IMR-90 (cell line): ENCODE measurements at regions not wholly inside any gene's neighbourhood (a gene's known extent, or its start where the extent isn't known, plus 50 kb on each side); places are given as distances from the start of the nearest gene placed in this dataset.

ENCODE experiments used
- ATAC-seq: fragments of 200-7000 bp; cut with Tn5 transposase; 2 replicates; pipeline ENCODE4 v1.9.1; 2020; ENCODE audit warnings: low read depth, mild to moderate bottlenecking, moderate library complexity
- BruUV-seq: library from RNA; stranded (reverse); fragments of 400-500 nt; replicated peaks from 2 replicates; lab custom pipeline; 2021; lab: Mats Ljungman, UMichigan
- CTCF ChIA-PET: fragments of 300-600 bp; formaldehyde crosslinking; extraction: SDS; loops from one replicate; lab custom pipeline; 2021; ENCODE audit warnings: antibody characterized with exemption; lab: Yijun Ruan, JAX
- POLR2A ChIA-PET: fragments of 300-600 bp; sonication (Branson Sonifier 250); formaldehyde crosslinking; loops from one replicate; lab custom pipeline; 2022; ENCODE audit warnings: antibody characterized with exemption; ENCODE audit not compliant: unreplicated experiment; lab: Charles Lee
- DNase-seq: peaks from one replicate; pipeline ENCODE4 v3.0.0; 2013
- H2AFZ ChIP-seq: replicated peaks from 2 replicates; pipeline ENCODE3; 2013; ENCODE audit warnings: low read length, mild to moderate bottlenecking; ENCODE audit not compliant: poor library complexity
- H2AK5ac ChIP-seq: 2 replicates; pipeline ENCODE4 v1.6.1; 2013; ENCODE audit warnings: low read depth, low read length, inconsistent platforms
- H2AK9ac ChIP-seq: replicated peaks from 2 replicates; pipeline ENCODE3; 2013; ENCODE audit warnings: mild to moderate bottlenecking, low read depth, low read length, moderate library complexity; ENCODE audit not compliant: poor library complexity
- H2BK120ac ChIP-seq: 2 replicates; pipeline ENCODE4 v1.6.1; 2013; ENCODE audit warnings: low read depth, low read length, inconsistent platforms
- H2BK15ac ChIP-seq: 3 replicates; pipeline ENCODE4 v1.6.1; 2013; ENCODE audit warnings: low read depth, low read length, inconsistent platforms
- H2BK20ac ChIP-seq: 2 replicates; pipeline ENCODE4 v1.6.1; 2013; ENCODE audit warnings: low read depth, mild to moderate bottlenecking, inconsistent platforms, low read length, moderate library complexity
- H2BK5ac ChIP-seq: 2 replicates; pipeline ENCODE4 v1.6.1; 2013; ENCODE audit warnings: mild to moderate bottlenecking, low read depth, low read length, inconsistent platforms; ENCODE audit not compliant: poor library complexity, severe bottlenecking
- H3K14ac ChIP-seq: replicated peaks from 2 replicates; pipeline ENCODE4 v1.6.1; 2013; ENCODE audit warnings: low read depth, low read length, inconsistent platforms
- H3K18ac ChIP-seq: 2 replicates; pipeline ENCODE4 v1.6.1; 2013; ENCODE audit warnings: low read depth, low read length, control low read depth
- H3K23ac ChIP-seq: 2 replicates; pipeline ENCODE4 v1.6.1; 2013; ENCODE audit warnings: low read depth, low read length, inconsistent platforms
- H3K27ac ChIP-seq: 2 replicates; pipeline ENCODE4 v1.5.1; 2013; ENCODE audit warnings: mild to moderate bottlenecking, control low read depth, low read length; ENCODE audit not compliant: insufficient read depth
- H3K27me3 ChIP-seq: 2 replicates; pipeline ENCODE4 v1.6.1; 2013; ENCODE audit warnings: low read length; ENCODE audit not compliant: control insufficient read depth, insufficient read depth
- H3K36me3 ChIP-seq: 2 replicates; pipeline ENCODE4 v1.6.1; 2013; ENCODE audit warnings: low read length, mixed read lengths; ENCODE audit not compliant: control insufficient read depth, insufficient read depth
- H3K4ac ChIP-seq: 2 replicates; pipeline ENCODE4 v1.6.1; 2013; ENCODE audit warnings: low read depth, low read length, inconsistent platforms
- H3K4me1 ChIP-seq: 2 replicates; pipeline ENCODE4 v1.6.1; 2013; ENCODE audit warnings: low read length, mixed read lengths; ENCODE audit not compliant: control insufficient read depth, insufficient read depth
- H3K4me2 ChIP-seq: 2 replicates; pipeline ENCODE4 v1.6.1; 2013; ENCODE audit warnings: low read depth, mild to moderate bottlenecking, control low read depth, low read length, moderate library complexity
- H3K4me3 ChIP-seq: 2 replicates; pipeline ENCODE4 v1.5.1; 2013; ENCODE audit warnings: low read depth, mild to moderate bottlenecking, control low read depth, low read length, moderate library complexity; ENCODE audit not compliant: insufficient read depth
- H3K56ac ChIP-seq: 2 replicates; pipeline ENCODE4 v1.6.1; 2013; ENCODE audit warnings: low read length, inconsistent platforms; ENCODE audit not compliant: insufficient read depth; ENCODE audit errors: extremely low read depth
- H3K79me1 ChIP-seq, 2 experiments: 2 replicates each; pipeline ENCODE4 v1.6.1; 2013; ENCODE audit warnings: low read length in 2 of 2, inconsistent platforms in 1 of 2, low read depth in 1 of 2
- H3K9ac ChIP-seq: 2 replicates; pipeline ENCODE4 v1.6.1; 2013; ENCODE audit warnings: low read depth, low read length, control low read depth
- H3K9me1 ChIP-seq: 2 replicates; pipeline ENCODE4 v1.6.1; 2013; ENCODE audit warnings: low read length, inconsistent platforms; ENCODE audit not compliant: insufficient read depth
- H3K9me3 ChIP-seq: 2 replicates; pipeline ENCODE4 v1.6.1; 2013; ENCODE audit warnings: low read length; ENCODE audit not compliant: control insufficient read depth, insufficient read depth
- H4K20me1 ChIP-seq: 2 replicates; pipeline ENCODE4 v1.6.1; 2013; ENCODE audit warnings: low read length, inconsistent platforms; ENCODE audit not compliant: insufficient read depth
- H4K5ac ChIP-seq: 2 replicates; pipeline ENCODE4 v1.6.1; 2013; ENCODE audit warnings: mild to moderate bottlenecking, low read depth, low read length, control low read depth
- H4K8ac ChIP-seq, 2 experiments: 2 replicates each; pipeline ENCODE4 v1.6.1; 2013; ENCODE audit warnings: low read depth in 2 of 2, low read length in 2 of 2, control low read depth in 1 of 2, inconsistent platforms in 1 of 2
- H4K91ac ChIP-seq: 2 replicates; pipeline ENCODE4 v1.6.1; 2013; ENCODE audit warnings: low read depth, low read length, inconsistent platforms; ENCODE audit not compliant: insufficient read depth
- BHLHE40 ChIP-seq: fragments of 150-350 bp; IDR thresholded peaks from 2 replicates; pipeline ENCODE4 v1.6.1; 2016; ENCODE audit warnings: mild to moderate bottlenecking, low read depth, low read length
- CEBPB ChIP-seq: IDR thresholded peaks from 2 replicates; pipeline ENCODE4 v1.6.1; 2012; ENCODE audit warnings: low read depth, low read length, improper control_type of control experiment
- CHD1 ChIP-seq: IDR thresholded peaks from 2 replicates; pipeline ENCODE4 v1.6.1; 2012; ENCODE audit warnings: low read depth, low read length, improper control_type of control experiment
- FOS ChIP-seq: fragments of 150-350 bp; IDR thresholded peaks from 2 replicates; pipeline ENCODE4 v1.6.1; 2016; ENCODE audit warnings: low read depth, low read length
- MAFK ChIP-seq: IDR thresholded peaks from 2 replicates; pipeline ENCODE4 v1.6.1; 2012; ENCODE audit warnings: low read depth, low read length, improper control_type of control experiment
- MAZ ChIP-seq: IDR thresholded peaks from 2 replicates; pipeline ENCODE4 v1.6.1; 2012; ENCODE audit warnings: low read depth, mild to moderate bottlenecking, low read length, improper control_type of control experiment, moderate library complexity, borderline replicate concordance
- MXI1 ChIP-seq: IDR thresholded peaks from 2 replicates; pipeline ENCODE4 v1.6.1; 2012; ENCODE audit warnings: low read depth, mild to moderate bottlenecking, low read length, moderate library complexity, borderline replicate concordance
- NFE2L2 ChIP-seq: fragments of 150-350 bp; IDR thresholded peaks from 2 replicates; pipeline ENCODE4 v1.6.1; 2016; ENCODE audit warnings: low read depth, mild to moderate bottlenecking, low read length
- POLR2A ChIP-seq: IDR thresholded peaks from 2 replicates; pipeline ENCODE4 v1.6.1; 2012; ENCODE audit warnings: mild to moderate bottlenecking, low read depth, low read length
- RAD21 ChIP-seq: IDR thresholded peaks from 2 replicates; pipeline ENCODE4 v1.6.1; 2012; ENCODE audit warnings: low read length, improper control_type of control experiment
- RCOR1 ChIP-seq: IDR thresholded peaks from 2 replicates; pipeline ENCODE4 v1.6.1; 2012; ENCODE audit warnings: mild to moderate bottlenecking, low read length, improper control_type of control experiment; ENCODE audit not compliant: insufficient replicate concordance
- RFX5 ChIP-seq: IDR thresholded peaks from 2 replicates; pipeline ENCODE4 v1.8.0; 2012; ENCODE audit warnings: low read depth, mild to moderate bottlenecking, low read length, moderate library complexity
- SMC3 ChIP-seq: fragments of 150-350 bp; IDR thresholded peaks from 2 replicates; pipeline ENCODE4 v1.6.1; 2016; ENCODE audit warnings: low read depth, mild to moderate bottlenecking, antibody characterized with exemption, low read length, moderate library complexity
- WGBS, 2 experiments: methylation state at CpG; one replicate each; pipeline versions ENCODE4 v1.1.5 to v1.1.7; 2013; ENCODE audit warnings: missing lambda C conversion rate in 2 of 2; ENCODE audit not compliant: insufficient read length in 1 of 2; ENCODE audit errors: extremely low coverage in 2 of 2; 5-methylcytosine and 5-hydroxymethylcytosine counted together
- dilution Hi-C: fragments of 300-500 bp; cut with HindIII; formaldehyde crosslinking; loops from one replicate; pipeline ENCODE4 v1.14.3; 2018; ENCODE audit warnings: low sequenced_read_pairs; ENCODE audit not compliant: unreplicated experiment
- in situ Hi-C: fragments of 300-500 bp; cut with MboI; formaldehyde crosslinking; loops from 3 replicates; pipeline ENCODE4 v1.14.3; 2019; ENCODE audit warnings: low sequenced_read_pairs, inconsistent platforms, mixed read lengths
- intact Hi-C: fragments of 100-400 bp; cut with micrococcal nuclease; formaldehyde crosslinking; loops from 2 replicates; pipeline ENCODE4 v1.10.0; 2022
- TF ChIP-seq, protein P1 (sequence below): fragments of 150-350 bp; IDR thresholded peaks from 2 replicates; pipeline ENCODE4 v1.6.1; 2017; ENCODE audit warnings: mild to moderate bottlenecking, antibody characterized with exemption, low read length, low read depth
- TF ChIP-seq, protein P2 (sequence below): conservative IDR thresholded peaks from 2 replicates; pipeline ENCODE4 v1.5.1; 2012; ENCODE audit warnings: mild to moderate bottlenecking, low read depth, low read length, improper control_type of control experiment
- TF ChIP-seq, protein P3 (sequence below): fragments of 150-350 bp; IDR thresholded peaks from 2 replicates; pipeline ENCODE4 v1.6.1; 2016; ENCODE audit warnings: low read depth, mild to moderate bottlenecking, low read length, moderate library complexity, borderline replicate concordance

DNA sequence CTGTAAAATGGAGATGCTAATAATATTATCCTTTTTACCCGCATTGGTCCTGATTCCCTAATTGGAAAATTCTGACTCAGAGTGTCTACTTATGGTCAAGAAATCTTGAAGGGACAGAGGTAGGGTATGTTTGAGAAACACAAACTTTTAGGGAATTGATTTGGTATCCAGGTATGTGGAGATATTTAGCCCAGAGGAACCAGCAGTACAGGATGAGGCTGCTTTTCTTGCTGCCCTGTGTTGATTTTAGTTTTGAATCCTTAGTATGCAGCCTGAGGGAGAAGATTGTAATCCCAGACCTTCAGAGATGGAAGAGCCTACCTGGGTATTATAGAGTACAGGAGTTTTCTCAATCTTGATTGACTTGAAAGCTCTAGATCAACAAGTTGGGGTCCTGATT is 569.1 kb downstream of the PDCD6IP start:
- H3K9me1 ChIP-seq: no peaks in the 10 kb centered on the region
- H2AK9ac ChIP-seq: no peak overlapping the region
- no peaks in the 10 kb centered on the region for H4K20me1 ChIP-seq
- no peak overlapping the region for H3K4me2 ChIP-seq
- no peaks in the 10 kb centered on the region for H3K4me1 ChIP-seq
- POLR2A ChIA-PET: no interaction called here
- WGBS, 2 experiments: no CpG with 5 or more reads among the region's 1 CpG
- H3K9me3 ChIP-seq: peaks cover 8% of the 10 kb centered on the region
- dilution Hi-C loops (no loop called here), intact Hi-C loops (no loop called here), in situ Hi-C loops (no loop called here)
- H3K23ac ChIP-seq: no peak overlapping the region
- CTCF ChIA-PET: no interaction called here
- H3K79me1 ChIP-seq: no peaks in the 10 kb centered on the region
- no peak overlapping the region for H2BK20ac ChIP-seq
- H2BK15ac ChIP-seq: no peak overlapping the region
- no peak overlapping the region for H2BK120ac ChIP-seq
- H4K91ac ChIP-seq: no peak overlapping the region
- DNase-seq (no peak), ATAC-seq (no peak)
- H4K5ac ChIP-seq: no peak overlapping the region
- H3K27ac ChIP-seq: no peak overlapping the region
- TF ChIP-seq RFX5 (no peak), BHLHE40 (no peak), RAD21 (no peak), CHD1 (no peak), MAFK (no peak), FOS (no peak), MXI1 (no peak), MAZ (no peak), RCOR1 (no peak), CEBPB (no peak), POLR2A (no peak), NFE2L2 (no peak), SMC3 (no peak)
- TF ChIP-seq, protein P1, sequence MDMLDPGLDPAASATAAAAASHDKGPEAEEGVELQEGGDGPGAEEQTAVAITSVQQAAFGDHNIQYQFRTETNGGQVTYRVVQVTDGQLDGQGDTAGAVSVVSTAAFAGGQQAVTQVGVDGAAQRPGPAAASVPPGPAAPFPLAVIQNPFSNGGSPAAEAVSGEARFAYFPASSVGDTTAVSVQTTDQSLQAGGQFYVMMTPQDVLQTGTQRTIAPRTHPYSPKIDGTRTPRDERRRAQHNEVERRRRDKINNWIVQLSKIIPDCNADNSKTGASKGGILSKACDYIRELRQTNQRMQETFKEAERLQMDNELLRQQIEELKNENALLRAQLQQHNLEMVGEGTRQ: no peak
- TF ChIP-seq, protein P2, sequence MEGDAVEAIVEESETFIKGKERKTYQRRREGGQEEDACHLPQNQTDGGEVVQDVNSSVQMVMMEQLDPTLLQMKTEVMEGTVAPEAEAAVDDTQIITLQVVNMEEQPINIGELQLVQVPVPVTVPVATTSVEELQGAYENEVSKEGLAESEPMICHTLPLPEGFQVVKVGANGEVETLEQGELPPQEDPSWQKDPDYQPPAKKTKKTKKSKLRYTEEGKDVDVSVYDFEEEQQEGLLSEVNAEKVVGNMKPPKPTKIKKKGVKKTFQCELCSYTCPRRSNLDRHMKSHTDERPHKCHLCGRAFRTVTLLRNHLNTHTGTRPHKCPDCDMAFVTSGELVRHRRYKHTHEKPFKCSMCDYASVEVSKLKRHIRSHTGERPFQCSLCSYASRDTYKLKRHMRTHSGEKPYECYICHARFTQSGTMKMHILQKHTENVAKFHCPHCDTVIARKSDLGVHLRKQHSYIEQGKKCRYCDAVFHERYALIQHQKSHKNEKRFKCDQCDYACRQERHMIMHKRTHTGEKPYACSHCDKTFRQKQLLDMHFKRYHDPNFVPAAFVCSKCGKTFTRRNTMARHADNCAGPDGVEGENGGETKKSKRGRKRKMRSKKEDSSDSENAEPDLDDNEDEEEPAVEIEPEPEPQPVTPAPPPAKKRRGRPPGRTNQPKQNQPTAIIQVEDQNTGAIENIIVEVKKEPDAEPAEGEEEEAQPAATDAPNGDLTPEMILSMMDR: no peak
- TF ChIP-seq, protein P3, sequence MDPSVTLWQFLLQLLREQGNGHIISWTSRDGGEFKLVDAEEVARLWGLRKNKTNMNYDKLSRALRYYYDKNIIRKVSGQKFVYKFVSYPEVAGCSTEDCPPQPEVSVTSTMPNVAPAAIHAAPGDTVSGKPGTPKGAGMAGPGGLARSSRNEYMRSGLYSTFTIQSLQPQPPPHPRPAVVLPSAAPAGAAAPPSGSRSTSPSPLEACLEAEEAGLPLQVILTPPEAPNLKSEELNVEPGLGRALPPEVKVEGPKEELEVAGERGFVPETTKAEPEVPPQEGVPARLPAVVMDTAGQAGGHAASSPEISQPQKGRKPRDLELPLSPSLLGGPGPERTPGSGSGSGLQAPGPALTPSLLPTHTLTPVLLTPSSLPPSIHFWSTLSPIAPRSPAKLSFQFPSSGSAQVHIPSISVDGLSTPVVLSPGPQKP: no peak
- H3K27me3 ChIP-seq: no peaks in the 10 kb centered on the region
- H3K56ac ChIP-seq: no peak overlapping the region
- H3K18ac ChIP-seq: no peak overlapping the region
- no peak overlapping the region for H3K14ac ChIP-seq
- no peak overlapping the region for H3K4me3 ChIP-seq
- H4K8ac ChIP-seq: no peak overlapping the region
- no peak overlapping the region for H2AK5ac ChIP-seq
- no TSS peak for BruUV-seq
- no peak overlapping the region for H2AFZ ChIP-seq
- H3K9ac ChIP-seq: no peak overlapping the region
- H3K4ac ChIP-seq: no peak overlapping the region
- no peak overlapping the region for H2BK5ac ChIP-seq
- no peaks in the 10 kb centered on the region for H3K36me3 ChIP-seq
